ENCODE measurements at regions not wholly inside any gene's neighbourhood (a gene's known extent, or its start where the extent isn't known, plus 50 kb on each side); places are given as distances from the start of the nearest gene placed in this dataset.

- no peaks in the 10 kb centered on the region for H3K79me1 ChIP-seq (ENCODE audit: low read depth, low read length)
- no peak overlapping the region for H3K56ac ChIP-seq (replicated peaks; ENCODE audit: insufficient read length, low read depth, low read length)
- no peak for FAIRE-seq
- H3K14ac ChIP-seq (ENCODE audit: insufficient read length): no peak overlapping the region
- H3K9ac ChIP-seq (replicated peaks in 1 of 4; ENCODE audit: extremely low read depth in 1 of 4, low read depth in 3 of 4, low read length in 3 of 4): no peak overlapping the region
- H3K79me2 ChIP-seq (ENCODE audit: control insufficient read depth in 1 of 2, insufficient read depth in 2 of 2, low read length in 2 of 2): no peaks in the 10 kb centered on the region
- no peak overlapping the region for H2AK5ac ChIP-seq (ENCODE audit: low read depth, low read length)
- no peak overlapping the region for H2AFZ ChIP-seq (ENCODE audit: low read length)
- no peak overlapping the region for H4K91ac ChIP-seq (replicated peaks; ENCODE audit: insufficient read length, low read length)
- no peak overlapping the region for H3K4me2 ChIP-seq (ENCODE audit: insufficient read depth in 1 of 2, low read depth in 2 of 2, low read length in 2 of 2)
- H2BK120ac ChIP-seq (replicated peaks; ENCODE audit: low read depth, low read length): no peak overlapping the region
- POLR2A ChIA-PET (ENCODE audit: partially characterized antibody): no interaction called here
- H3K27ac ChIP-seq (ENCODE audit: low read depth, low read length): no peak overlapping the region
- no peaks in the 10 kb centered on the region for H3K27me3 ChIP-seq (replicated peaks in 1 of 4; ENCODE audit: control insufficient read depth in 3 of 4, extremely low read depth in 1 of 4, insufficient read depth in 3 of 4, low read length in 3 of 4)
- H2BK12ac ChIP-seq (ENCODE audit: low read depth, low read length): no peak overlapping the region
- no peaks in the 10 kb centered on the region for H4K20me1 ChIP-seq (replicated peaks in 1 of 2; ENCODE audit: control insufficient read depth in 1 of 2, insufficient read depth in 2 of 2, low read length in 2 of 2)
- CTCF ChIA-PET (ENCODE audit: partially characterized antibody): interaction anchor here (1.2 to 4.1 kb wide), 4 partner anchors 12 to 249 kb away, joined by 3 to 37 read pairs (median 5); no protein-coding TSS in a partner anchor
- H3K4me1 ChIP-seq (replicated peaks in 1 of 4; ENCODE audit: control insufficient read depth in 3 of 4, insufficient read depth in 4 of 4, low read length in 3 of 4): peaks cover 0 to 4% (median 0%) of the 10 kb centered on the region in 4 experiments; a peak in 1 of 7 replicates
- H2BK20ac ChIP-seq (ENCODE audit: low read length): no peak overlapping the region
- H3K4me3 ChIP-seq (ENCODE audit: extremely low read depth in 1 of 4, insufficient read depth in 2 of 4, low read depth in 3 of 4, low read length in 4 of 4): no peak overlapping the region
- no peak overlapping the region for H3K4ac ChIP-seq (replicated peaks; ENCODE audit: insufficient read length, low read depth, low read length)
- H4K8ac ChIP-seq (ENCODE audit: extremely low read depth, insufficient read depth, low read length): no peak overlapping the region
- no peak overlapping the region for H2BK5ac ChIP-seq (ENCODE audit: low read depth, low read length)
- H4K5ac ChIP-seq (ENCODE audit: insufficient read length, low read depth, low read length): no peak overlapping the region
- no peak overlapping the region for H3K18ac ChIP-seq (ENCODE audit: extremely low read depth, low read length)
- H3K36me3 ChIP-seq (ENCODE audit: control insufficient read depth in 2 of 4, insufficient read depth in 4 of 4, low read length in 3 of 4): no peaks in the 10 kb centered on the region
- no peaks in the 10 kb centered on the region for H3K9me3 ChIP-seq (ENCODE audit: insufficient read depth in 2 of 2, low read depth in 1 of 2, low read length in 1 of 2)
- H2BK15ac ChIP-seq (ENCODE audit: low read length): no peak overlapping the region
- no peak overlapping the region for H3K23ac ChIP-seq (ENCODE audit: insufficient read length)
- no peaks in the 10 kb centered on the region; the same call in 1 of the 2 replicates for H3K23me2 ChIP-seq (ENCODE audit: low read depth, low read length)
- DNase-seq (ENCODE audit: low read depth in 1 of 2, low spot score in 2 of 2): no peak
- TF ChIP-seq TAF7 (optimal IDR thresholded peaks at IDR 0.05; ENCODE audit: borderline replicate concordance, low read depth, low read length): no peak
- no peak for TF ChIP-seq CREB1 (IDR thresholded peaks at IDR 0.05)
- TF ChIP-seq CEBPB (IDR thresholded peaks at IDR 0.05; ENCODE audit: low read depth, low read length): no peak
Measured at GRCh38 chr5:103473725-103474124, 88.9 kb downstream of the NUDT12 start.
